Glomerular endothelial cell (primary cell): ENCODE measurements at regions not wholly inside any gene's neighbourhood (a gene's known extent, or its start where the extent isn't known, plus 50 kb on each side); places are given as distances from the start of the nearest gene placed in this dataset.

Experiments used
- DNase-seq: peaks from one replicate; pipeline ENCODE4 v3.0.0-alpha.2; 2011; ENCODE audit warnings: low read depth, low spot score; ENCODE audit errors: extremely low read depth

DNA sequence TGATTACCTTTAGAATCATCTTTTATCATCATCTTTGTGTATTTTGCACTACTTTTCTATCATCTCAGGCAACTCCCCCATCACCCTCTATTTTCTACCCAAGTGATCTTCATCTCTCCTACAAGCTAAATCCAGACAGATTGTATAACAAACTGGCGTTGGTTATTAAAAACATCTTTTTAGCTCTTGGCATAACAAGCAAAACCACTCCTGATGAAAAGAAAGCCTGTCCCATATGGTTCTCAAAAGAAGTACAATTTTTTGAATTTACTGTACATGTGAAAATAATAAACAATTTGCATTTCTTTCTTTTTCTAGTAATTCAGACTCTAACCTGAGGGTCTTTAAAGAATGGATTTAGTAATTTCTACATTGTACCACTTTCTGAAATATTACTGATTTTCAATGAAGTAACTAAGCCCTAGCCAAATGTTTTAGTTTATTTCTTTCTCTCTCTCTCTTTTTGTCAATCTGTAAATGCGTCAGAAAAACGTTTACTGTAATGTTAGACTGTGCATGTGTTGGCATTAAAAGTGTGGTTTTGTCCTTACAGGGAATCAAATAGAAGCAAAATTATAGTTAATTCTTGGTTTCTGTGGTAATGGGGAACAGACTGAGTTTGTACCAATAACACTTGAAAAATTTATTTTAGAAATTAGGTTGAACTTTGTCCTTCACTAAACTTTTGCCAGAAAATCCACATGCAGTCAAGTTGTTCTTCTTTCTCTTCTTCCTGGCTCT is 52.5 kb upstream of the RPS23 start:
- DNase-seq: no peak

DNA sequence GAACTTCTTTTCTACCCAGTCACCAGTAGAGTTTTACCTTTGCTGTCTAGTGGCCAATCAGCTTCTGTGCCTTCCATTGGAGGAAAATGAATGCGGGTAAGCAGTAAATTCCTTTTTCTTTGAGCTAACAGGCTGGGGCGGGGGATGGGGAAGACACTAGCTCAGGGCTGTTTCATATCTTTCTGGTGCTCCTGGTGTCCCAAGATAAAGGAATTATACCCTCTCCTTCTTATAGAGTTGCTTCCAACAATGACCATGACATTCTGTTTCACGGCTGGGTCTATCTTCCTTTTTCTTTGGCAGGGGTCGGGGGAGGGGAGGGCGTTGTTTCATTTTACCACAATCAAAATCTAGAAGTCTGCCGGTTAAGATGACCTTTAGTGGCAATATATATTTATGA is 51.2 kb upstream of the RPS23 start:
- no peak for DNase-seq
